Jurkat, Clone E6-1 (cell line): ENCODE measurements at regions not wholly inside any gene's neighbourhood (a gene's known extent, or its start where the extent isn't known, plus 50 kb on each side); places are given as distances from the start of the nearest gene placed in this dataset.

Experiments used
- DNase-seq: peaks from one replicate; pipeline ENCODE4 v3.0.0-alpha.2; 2011; ENCODE audit warnings: low read depth, low spot score
- H3K4me3 ChIP-seq: 2 replicates; pipeline ENCODE4 v1.5.1; 2011; ENCODE audit warnings: mild to moderate bottlenecking, low read length, control low read depth, moderate library complexity

- no peak for DNase-seq
- H3K4me3 ChIP-seq = no peak overlapping the region
Measured at GRCh38 chr5:118696076-118696475, 292.3 kb downstream of the DTWD2 start.

DNA sequence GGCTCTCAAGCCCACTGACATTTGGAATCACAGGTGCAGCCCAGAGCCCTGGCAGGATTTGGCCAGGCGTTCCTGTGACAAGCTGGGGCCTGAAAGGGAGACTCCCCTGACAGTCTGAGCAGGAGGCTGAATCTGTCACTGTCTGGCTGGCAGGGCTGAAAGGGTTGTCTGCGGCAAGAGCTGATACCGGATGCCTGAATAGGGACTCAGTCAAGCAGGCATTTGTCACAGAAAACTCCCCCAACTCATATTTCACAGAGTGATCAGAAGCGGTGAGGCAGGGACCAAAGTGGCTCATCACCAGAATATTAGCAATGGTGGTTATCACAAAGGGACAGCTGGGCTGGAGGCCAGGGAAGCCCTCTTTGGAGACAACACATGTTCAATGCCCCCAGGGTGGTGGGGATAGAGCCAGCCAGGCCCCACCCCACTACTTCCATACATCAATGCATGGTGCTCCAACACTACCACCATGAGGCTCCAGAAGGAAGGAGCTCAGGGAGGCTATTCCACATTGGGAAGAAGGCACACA is 295.5 kb downstream of the DTWD2 start:
- no peak for DNase-seq

DNA sequence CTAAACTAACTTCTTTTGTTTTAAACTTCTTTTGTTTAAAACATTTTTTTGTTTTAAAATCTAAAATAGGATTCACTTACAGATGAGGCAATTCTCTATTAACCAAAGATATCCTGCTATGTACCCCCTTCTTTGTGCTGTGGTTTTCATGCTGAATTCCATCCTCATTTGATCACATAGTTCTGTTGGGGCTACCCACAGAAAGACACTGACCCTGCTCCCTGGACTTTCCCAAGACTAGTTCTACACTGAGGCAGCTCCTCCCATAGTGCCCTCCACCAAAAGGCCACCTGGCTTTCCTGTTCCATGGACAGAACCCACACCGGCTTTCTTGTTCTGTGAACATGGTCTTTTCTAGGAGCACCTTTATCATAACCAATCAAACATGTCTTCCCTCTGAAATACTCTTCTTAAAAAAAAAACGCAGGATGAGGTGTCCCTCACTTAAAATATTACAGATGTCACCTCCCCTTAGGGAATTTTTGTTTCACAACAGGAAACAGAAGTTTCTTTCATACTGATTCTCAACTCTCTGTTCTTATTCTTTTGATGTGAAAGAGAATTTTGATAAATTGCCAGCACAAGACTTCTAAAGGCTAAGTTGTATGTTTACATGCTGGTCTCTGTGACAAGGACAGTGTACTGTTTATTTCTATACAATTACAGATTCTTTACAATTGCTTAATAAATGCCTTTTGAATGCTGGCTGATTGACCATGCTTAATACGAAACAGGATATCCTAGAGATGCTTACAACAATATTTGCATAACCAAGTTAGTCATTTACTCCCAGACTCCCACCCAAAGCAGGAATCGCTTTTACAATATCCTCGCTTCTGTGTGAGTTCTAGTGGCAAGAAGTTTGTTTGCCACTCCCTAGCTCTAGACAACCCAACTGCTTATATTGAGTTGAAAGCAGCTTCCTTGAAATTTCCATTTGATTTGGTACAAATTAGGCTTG is 300.4 kb downstream of the DTWD2 start:
- DNase-seq = no peak
- H3K4me3 ChIP-seq = no peak overlapping the region

More for the DNA sequence above, 295.5 kb downstream of the DTWD2 start:
- no peak overlapping the region for H3K4me3 ChIP-seq

GRCh38 chr5:118687100-118687499 is 301.2 kb downstream of the DTWD2 start:
- no peak overlapping the region for H3K4me3 ChIP-seq
- DNase-seq = no peak

DNA sequence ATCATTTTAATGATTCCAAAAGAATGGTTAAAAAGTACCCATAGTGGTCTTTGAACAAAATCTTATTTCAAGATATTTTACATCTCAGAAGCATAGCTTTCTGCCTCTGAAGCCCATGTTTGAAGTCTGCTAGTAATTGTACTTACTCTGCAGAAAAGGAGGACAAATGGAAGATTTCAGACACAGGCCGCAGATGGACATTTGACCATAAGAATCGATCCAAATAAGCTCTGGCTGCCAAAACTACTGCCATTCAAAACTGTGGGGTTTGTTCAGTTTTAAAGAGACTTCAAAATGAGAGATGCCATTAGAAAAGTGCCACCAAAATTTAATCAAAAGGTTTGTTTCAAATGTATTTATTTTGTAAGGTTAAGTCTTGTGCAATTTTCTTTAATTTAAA is 306.7 kb downstream of the DTWD2 start:
- DNase-seq = no peak
- no peak overlapping the region for H3K4me3 ChIP-seq

DNA sequence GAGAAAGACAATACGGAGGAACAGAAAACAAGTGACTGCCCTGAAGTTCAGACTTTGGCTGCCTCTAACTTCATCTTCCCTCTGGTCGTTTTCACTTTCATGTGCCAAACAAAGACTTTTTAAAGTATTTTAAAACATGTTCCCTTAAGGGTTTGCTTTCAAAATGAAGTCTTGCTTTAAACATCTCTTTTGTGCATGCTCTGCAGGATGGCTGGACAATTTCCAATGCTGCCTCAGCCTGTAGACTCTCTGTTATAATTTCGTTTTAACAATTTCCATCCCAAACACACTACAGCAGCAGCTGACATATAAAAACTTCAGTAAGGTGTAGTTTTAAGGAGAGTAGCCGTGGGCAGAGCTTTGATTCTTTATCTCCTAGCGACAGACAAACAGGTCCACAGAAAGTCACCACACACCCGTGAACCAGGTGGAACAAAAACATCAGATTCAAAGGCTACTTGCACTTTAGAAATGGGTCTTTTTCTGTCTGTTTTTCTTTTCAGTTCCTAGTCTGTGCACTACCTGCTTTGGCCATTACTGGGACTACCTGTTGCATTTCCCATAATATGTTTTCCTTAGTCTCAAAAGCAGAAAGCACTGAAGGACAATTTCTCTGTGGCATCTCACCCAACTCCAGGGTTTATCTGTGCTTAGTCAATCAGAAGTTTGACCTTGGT is 308.9 kb downstream of the DTWD2 start:
- H3K4me3 ChIP-seq = no peak overlapping the region
- no peak for DNase-seq

GRCh38 chr5:118678746-118679145 is 309.6 kb downstream of the DTWD2 start:
- H3K4me3 ChIP-seq = no peak overlapping the region
- no peak for DNase-seq

DNA sequence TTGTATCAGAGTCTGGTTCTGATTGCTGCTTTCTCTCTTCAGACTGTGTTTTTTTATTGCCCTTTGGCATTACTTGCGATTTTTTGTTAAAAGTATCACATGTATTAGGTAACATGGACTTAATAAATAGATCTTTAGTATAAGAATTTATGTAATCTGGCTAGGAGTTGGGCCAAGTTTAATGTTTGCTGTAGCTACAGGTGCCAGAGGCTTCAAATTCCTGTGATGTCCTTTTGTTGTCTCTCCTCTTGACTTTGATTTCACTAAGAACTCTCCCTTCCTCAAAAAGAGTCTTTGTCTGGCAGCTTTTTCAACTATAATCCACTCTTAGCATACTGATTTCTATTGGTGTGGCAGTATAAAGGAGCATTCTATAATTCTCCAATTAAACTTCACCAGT is 313.1 kb downstream of the DTWD2 start:
- DNase-seq = no peak
- H3K4me3 ChIP-seq = no peak overlapping the region

DNA sequence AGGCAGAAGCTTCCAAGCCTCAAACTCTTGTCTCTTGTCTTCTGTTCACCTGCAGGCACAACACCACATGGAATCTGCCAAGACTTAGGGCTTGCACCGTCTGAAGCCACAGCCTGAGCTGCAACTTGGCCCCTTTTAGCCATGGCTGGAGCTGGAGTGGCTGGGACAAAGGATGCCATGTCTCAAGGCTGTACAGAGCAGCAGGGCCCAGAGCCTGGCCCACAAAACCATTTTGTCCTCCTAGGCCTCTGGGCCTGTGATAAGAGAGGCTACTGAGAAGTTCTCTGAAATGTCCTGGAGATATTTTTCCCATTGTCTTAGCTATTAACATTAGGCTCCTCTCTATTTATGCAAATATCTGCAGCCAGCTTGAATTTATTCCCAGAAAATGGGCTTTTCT is 330.8 kb downstream of the DTWD2 start:
- DNase-seq = no peak
- H3K4me3 ChIP-seq = no peak overlapping the region

DNA sequence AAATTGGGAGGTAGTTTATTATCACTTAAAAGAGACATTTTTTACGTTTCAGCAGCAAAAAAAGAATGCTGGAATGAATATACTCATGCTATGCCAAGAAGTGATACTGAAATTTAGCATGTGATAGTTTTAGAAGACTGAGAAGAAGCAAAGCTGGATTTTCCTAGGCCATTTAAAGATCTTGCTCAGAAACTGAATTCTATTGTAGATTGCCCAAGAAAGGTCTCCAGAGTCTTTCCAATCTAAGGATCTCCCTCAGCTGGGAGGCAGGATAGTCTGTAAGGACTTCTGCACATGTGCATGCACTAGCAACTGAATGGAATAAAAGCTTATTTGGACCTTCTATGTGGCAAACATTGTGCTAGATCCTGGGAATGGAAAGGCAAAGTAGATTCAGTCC is 334.5 kb downstream of the DTWD2 start:
- no peak overlapping the region for H3K4me3 ChIP-seq

GRCh38 chr5:118653183-118653582 is 335.2 kb downstream of the DTWD2 start:
- DNase-seq = no peak
- no peak overlapping the region for H3K4me3 ChIP-seq

More for the DNA sequence above, 334.5 kb downstream of the DTWD2 start:
- no peak for DNase-seq

GRCh38 chr5:118651002-118651401 is 337.3 kb downstream of the DTWD2 start:
- H3K4me3 ChIP-seq = no peak overlapping the region
- no peak for DNase-seq

- H3K4me3 ChIP-seq = no peak overlapping the region
- DNase-seq = no peak
Measured at GRCh38 chr5:118647587-118647986, 340.8 kb downstream of the DTWD2 start.

DNA sequence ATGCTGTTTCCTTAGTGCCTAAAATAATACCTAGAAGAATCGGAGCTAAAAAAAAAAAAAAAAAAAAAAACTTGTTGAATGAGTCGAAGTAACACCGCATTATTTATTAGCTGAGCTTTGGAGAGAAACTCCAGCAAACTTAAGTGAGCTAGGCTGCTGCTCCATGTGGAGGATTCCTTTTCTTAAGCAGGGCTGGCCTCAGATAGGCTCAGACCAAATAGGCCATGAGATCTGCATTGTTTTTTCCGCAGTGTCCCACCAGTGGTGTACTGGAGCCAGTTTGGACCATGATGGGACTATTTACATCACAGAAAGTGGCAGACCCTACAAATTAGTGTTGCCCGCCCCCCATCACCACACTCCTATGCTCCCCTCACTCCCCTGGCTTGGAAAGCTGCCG is 341.4 kb downstream of the DTWD2 start:
- no peak for DNase-seq
- H3K4me3 ChIP-seq = no peak overlapping the region

DNA sequence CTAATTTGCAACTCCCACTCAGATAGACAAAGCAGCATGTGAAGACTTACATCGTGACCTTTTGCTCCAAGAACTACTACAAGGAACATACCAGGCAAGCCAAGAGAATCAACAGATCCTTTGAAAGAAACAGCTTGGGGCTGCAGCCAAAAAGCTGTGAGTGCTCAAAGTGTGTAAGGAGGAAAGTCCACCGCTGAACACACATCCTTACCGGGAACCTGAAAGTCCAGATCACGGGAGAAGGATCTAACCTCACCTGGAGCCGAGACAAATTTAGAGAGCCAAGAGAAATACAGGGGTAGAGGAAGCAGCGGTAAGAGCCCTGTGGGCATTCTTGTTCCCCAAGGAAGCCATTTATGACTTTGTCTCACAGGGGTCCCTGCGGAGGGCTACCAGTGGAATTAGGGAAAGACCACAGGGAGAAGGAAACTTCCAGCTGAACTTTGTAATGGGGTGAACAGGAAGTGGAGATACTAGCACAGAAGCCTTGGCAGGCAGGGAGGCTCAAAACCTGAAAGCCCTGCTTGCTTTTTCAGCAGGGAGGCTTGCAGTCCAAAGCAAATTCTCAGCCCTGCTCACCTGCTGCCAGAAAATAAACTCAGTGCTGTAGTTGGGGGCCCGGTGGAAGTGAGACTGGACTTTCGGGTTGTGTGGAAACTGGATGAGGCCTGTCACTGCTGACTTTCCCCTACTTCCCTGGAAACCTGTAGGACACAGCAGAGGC is 350.2 kb downstream of the DTWD2 start:
- H3K4me3 ChIP-seq = no peak overlapping the region
- DNase-seq = no peak

DNA sequence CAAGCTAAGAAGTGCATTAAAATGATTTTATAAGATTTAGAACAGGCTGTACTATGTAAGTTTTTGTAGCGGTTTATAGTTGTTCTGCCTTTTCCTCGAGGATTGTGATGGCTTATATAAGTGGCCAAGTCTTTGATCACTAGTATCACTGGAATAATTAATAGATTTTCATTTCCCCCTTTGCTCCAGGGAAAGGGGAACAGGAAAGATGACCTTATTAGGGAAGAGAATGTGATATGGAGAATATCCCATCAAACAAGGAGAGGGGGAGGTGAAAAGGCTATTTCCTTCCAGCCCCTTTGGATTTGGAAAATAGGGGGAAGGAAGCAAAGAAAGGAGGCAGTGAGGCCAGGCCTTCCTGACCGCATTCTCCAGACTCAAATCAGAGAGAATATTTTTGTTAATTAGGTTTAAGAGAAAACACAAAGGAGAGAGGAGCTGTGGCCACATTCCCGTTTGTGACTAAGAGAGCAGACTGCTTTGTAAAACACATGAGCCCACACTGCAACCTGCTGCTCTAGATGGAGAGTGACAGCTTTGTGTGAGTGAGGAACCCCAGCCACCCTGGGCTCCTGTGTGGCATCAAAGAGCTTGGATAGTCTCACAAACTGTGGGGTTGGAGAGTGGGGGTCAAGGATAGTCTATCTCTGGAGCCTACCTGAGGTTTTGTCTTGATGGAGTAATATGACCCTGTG is 359.5 kb downstream of the DTWD2 start:
- no peak for DNase-seq
- no peak overlapping the region for H3K4me3 ChIP-seq

- DNase-seq = no peak
- no peak overlapping the region for H3K4me3 ChIP-seq
Measured at GRCh38 chr5:118620233-118620632, 368.1 kb downstream of the DTWD2 start.

DNA sequence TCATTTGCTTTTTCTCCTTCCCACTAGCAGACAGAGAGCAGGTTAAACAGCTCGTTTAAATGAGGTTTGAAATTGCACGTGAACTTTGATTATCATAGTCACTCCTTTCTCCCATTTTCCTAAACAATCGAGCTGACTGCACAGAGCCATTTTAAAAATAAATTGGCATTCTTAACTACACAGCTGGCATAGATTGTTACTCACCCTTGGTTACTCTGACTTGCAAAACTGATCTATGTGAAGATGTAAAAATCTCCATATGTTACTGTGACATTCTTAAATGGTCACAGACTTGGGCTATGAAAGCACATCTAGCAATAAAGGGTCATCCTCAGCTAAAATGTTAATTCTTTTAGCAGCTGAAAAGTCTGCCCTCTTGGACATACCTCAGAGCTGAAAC is 368.5 kb downstream of the DTWD2 start:
- H3K4me3 ChIP-seq = no peak overlapping the region
- no peak for DNase-seq

DNA sequence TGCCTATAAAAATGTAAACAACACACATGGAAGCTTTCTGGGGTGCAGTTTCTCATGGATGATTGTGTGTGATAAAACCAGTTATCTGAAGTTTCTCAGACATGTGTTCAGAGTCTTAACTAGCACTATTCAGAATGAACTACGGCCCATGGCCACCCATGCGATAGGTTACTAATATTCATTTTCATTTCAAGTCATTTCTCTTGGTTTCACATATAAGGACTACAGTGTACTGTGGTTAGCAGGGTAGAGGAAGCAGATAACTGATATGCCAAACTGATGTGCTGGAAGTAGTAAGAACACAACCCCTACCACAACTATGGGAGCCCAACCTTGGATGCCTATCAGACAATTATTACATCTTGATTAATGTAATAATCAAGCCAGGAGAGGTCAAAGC is 372.1 kb downstream of the DTWD2 start:
- H3K4me3 ChIP-seq = no peak overlapping the region
- DNase-seq = no peak
